ENCODE measurements at regions not wholly inside any gene's neighbourhood (a gene's known extent, or its start where the extent isn't known, plus 50 kb on each side); places are given as distances from the start of the nearest gene placed in this dataset.
"Not testable (repeated sequence)": the region's sequence is repeated elsewhere in the genome, so short reads cannot be mapped to it uniquely, and the experiment has no call there.

GRCh38 chr17:65307961-65308316 is 170.8 kb downstream of the RGS9 start:
- no peak for DNase-seq (ENCODE audit: low read depth)

- no peak for DNase-seq (ENCODE audit: low read depth)
Measured at GRCh38 chr17:65307081-65307960, 170.2 kb downstream of the RGS9 start.

GRCh38 chr17:65305778-65306177 is 168.6 kb downstream of the RGS9 start:
- no peak for DNase-seq (ENCODE audit: low read depth)

GRCh38 chr17:65305116-65305515 is 167.9 kb downstream of the RGS9 start:
- DNase-seq (ENCODE audit: low read depth), result no peak

- not testable (repeated sequence) for DNase-seq (ENCODE audit: low read depth)
Measured at GRCh38 chr17:65301882-65302281, 164.7 kb downstream of the RGS9 start.

GRCh38 chr17:65301184-65301583 is 164.0 kb downstream of the RGS9 start:
- DNase-seq (ENCODE audit: low read depth), result no peak

GRCh38 chr17:65297916-65298315 is 160.7 kb downstream of the RGS9 start:
- no peak for DNase-seq (ENCODE audit: low read depth)

- no peak for DNase-seq (ENCODE audit: low read depth)
Measured at GRCh38 chr17:65297384-65297783, 160.2 kb downstream of the RGS9 start.

GRCh38 chr17:65294181-65294719 is 157.1 kb downstream of the RGS9 start:
- DNase-seq (ENCODE audit: low read depth), result peak; percentile 70

GRCh38 chr17:65293584-65294180 is 156.5 kb downstream of the RGS9 start:
- no peak for DNase-seq (ENCODE audit: low read depth)

- peak; percentile 33 for DNase-seq (ENCODE audit: low read depth)
Measured at GRCh38 chr17:65292430-65292829, 155.3 kb downstream of the RGS9 start.

GRCh38 chr17:65291301-65291700 is 154.1 kb downstream of the RGS9 start:
- not testable (repeated sequence) for DNase-seq (ENCODE audit: low read depth)

GRCh38 chr17:65290616-65291015 is 153.4 kb downstream of the RGS9 start:
- no peak for DNase-seq (ENCODE audit: low read depth)

GRCh38 chr17:65290056-65290455 is 152.9 kb downstream of the RGS9 start:
- no peak for DNase-seq (ENCODE audit: low read depth)

GRCh38 chr17:65287040-65287439 is 149.9 kb downstream of the RGS9 start:
- DNase-seq (ENCODE audit: low read depth), result no peak

- peak; percentile 51 for DNase-seq (ENCODE audit: low read depth)
Measured at GRCh38 chr17:65283704-65284103, 146.5 kb downstream of the RGS9 start.

- DNase-seq (ENCODE audit: low read depth), result no peak
Measured at GRCh38 chr17:65279456-65279855, 142.3 kb downstream of the RGS9 start.

- no peak for DNase-seq (ENCODE audit: low read depth)
Measured at GRCh38 chr17:65278820-65279184, 141.6 kb downstream of the RGS9 start.

GRCh38 chr17:65278050-65278819 is 141.1 kb downstream of the RGS9 start:
- peak; percentile 66 for DNase-seq (ENCODE audit: low read depth)

- no peak for DNase-seq (ENCODE audit: low read depth)
Measured at GRCh38 chr17:65277576-65277975, 140.4 kb downstream of the RGS9 start.
